Stimulated activated CD8-positive, alpha-beta memory T cell treated with anti-CD3 and anti-CD28 coated beads, Interleukin-4, amount 100 ng/mL, for 4 hours (primary cell): ENCODE measurements at regions not wholly inside any gene's neighbourhood (a gene's known extent, or its start where the extent isn't known, plus 50 kb on each side); places are given as distances from the start of the nearest gene placed in this dataset.

Experiments used
- DNase-seq, 2 donors: peaks; one replicate each; pipeline ENCODE4 v3.0.0-alpha.2; 2020; ENCODE audit warnings: low read depth in 2 of 2, low spot score in 1 of 2

DNA sequence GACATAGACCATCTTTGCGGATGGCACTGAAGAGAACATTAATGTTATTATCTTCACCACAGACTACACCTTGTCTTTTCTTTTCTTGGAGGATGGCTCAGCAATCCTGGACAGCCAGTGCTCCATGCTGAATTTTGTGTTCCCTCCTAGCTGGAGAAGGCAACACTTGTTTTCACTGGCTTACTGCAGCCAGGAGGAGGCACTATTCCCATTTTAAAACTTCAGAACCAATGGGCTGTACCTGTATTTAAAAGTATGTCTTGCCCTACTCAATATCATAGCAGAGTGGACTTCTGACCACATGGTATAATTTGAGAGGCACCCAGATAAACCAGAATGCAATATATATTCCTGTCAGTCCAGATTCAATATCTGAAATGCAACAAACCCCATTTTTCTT is 53.3 kb upstream of the POGK start:
- DNase-seq: no peak

DNA sequence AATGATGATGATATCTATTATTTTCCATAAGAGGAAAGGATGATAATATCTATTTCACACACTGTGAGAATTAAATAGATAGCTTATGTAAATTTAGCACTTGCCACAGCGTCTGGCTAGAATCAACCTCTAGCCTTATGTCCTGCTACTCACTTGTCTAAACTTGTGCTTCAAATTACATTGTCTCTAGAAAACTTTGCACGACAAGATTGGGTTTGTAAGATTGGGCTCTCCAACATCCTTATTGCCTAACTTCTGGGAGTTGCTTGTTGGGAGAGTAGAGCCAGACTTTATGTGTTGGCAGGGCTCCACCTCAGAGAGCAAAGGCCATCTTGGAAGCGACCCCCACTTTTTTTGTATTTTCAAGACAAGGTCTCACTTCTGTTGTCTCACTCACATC is 50.0 kb upstream of the POGK start:
- no peak for DNase-seq
